Stimulated activated CD4-positive, alpha-beta T cell treated with anti-CD3 and anti-CD28 coated beads, Interleukin-1b, Interleukin-23, amount 100 ng/mL, for 24 hours (primary cell): ENCODE measurements at regions not wholly inside any gene's neighbourhood (a gene's known extent, or its start where the extent isn't known, plus 50 kb on each side); places are given as distances from the start of the nearest gene placed in this dataset.
A peak's percentile ranks its signal among the peaks of the same experiment; 100 is the strongest.
"Not testable (repeated sequence)": the region's sequence is repeated elsewhere in the genome, so short reads cannot be mapped to it uniquely, and the experiment has no call there.

Experiments
- DNase-seq, 4 experiments: peaks; one replicate each; pipeline ENCODE4 v3.0.0-alpha.2; 2020; ENCODE audit warnings: low read depth in 4 of 4, low spot score in 1 of 4

DNA sequence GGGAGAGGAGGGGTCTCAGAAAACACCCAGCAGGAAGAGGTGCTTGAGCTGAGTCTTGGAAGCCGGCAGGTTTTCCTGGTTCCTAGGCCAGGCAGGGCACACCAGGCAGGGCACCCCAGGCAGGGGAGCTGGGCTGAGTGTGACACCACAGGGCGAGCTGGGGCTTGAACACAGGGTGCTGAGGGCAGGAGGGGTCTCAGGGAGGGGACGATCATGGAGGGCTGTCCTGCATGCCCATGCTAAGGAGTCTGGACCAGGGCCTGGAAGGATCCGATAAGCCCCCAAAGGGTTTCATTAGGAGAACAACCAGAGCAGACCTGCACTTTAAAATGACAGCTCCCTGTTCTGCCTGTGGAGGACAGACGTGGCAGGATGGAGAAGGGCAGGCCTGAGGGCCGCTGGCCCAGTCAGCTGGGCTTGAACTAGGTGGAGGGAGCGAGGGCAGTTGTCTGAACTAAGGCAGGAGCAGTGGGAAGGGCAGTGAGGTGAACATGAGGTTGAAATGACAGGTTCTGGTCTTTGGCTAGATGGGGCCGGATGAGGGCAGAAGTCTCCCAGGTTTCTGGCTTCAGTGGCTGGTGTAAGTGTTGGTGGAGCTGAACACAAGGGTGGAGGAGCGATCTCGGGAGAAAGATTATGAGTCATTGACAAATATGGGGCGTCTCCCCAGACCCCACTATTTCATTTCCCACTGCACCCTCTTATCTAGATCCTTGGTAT is 171.0 kb upstream of the PZP start:
- no peak for DNase-seq

DNA sequence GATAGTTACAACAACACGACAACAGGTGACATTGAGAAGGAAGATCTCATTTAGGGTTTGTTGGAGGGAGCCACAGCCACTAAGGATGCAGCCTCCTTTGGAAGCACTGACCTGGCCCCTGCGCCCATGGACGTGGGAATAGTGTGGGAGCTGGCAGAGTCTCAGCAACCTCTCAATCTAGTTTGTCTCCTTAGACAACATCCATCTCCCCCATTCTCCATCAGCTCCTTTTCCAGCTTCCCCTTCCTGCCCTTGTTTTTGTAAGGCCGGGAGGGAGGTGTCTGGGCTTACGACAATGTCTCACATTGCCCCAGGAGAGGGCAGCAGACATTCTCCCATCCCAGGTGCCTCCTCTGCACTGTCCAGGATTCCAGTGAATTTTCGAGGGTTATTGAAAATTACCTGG is 170.2 kb upstream of the PZP start:
- DNase-seq: no peak

DNA sequence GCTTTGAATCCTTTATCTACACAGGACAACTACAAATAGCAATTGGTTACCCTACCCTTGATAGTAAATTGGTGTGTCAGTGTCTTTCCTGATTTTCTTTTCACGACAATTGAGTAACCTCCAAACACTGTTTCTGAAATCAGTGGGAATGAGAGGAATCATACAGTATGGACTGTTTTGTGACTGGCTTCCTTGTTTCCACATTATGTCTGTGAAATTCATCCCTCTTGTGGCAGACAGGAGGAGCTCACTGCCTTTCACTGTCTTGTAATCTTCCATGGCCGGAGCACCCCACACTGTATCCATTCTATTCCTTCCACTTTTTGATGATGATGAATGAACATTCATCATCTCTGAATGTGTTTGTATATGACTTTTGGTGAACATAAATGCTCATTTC is 164.0 kb upstream of the PZP start:
- no peak for DNase-seq

DNA sequence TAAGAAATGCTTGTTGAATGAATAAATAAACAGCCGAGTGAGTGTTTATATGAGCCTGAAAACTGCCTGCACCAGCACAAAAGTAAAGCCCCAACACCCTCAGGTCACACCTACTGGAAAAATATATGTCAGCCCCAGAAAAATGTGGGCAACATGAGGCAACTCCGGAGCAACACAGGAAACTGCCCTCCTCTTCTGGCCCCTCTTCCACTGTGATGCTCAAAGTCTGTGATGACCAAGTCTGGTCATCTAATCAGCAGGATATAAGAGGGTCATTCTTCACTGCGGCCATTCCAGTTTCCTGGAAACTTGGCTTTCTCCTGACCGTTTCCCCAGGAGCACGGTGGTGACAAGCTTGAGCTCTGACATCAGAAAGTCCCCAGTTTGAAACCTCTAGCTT is 159.6 kb upstream of the PZP start:
- no peak for DNase-seq

DNA sequence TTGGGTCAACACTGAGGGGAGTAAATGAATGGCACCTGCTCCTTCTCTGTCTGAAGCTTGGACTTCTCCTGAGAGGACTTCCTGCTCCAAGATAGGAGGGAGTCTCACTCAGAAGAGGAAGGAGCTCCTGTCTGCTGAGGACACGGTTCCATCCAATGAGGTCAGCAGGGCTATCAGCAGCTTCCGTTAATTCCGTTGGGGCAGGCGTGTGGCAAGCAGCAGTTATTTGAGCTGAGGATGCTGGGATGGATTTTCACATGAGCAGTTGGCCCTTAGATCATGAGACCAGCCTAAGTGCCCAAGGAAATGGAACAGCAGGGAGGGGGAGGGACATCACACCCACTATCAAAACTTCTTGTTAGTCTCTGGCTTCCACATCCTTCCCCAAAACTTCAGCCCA is 159.0 kb upstream of the PZP start:
- no peak for DNase-seq

DNA sequence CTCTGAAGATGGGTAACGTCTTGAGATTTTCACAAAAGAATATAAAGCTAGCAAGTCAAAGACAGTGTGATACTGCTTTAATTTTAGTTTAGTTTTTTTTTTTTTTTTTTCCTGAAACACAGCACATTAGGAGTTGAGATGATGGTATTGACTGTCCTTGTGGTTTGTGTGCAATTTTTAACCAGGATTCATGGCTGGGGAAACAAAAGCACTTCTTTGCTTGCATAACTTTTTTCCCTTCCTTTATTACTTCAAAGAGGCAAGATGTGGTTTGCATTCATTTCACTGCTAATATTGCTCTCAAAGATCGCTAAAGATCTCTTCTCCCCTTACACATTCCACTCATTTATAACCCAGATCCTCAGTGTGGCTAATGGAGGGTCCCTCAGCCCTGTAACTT is 157.1 kb upstream of the PZP start:
- DNase-seq: no peak

DNA sequence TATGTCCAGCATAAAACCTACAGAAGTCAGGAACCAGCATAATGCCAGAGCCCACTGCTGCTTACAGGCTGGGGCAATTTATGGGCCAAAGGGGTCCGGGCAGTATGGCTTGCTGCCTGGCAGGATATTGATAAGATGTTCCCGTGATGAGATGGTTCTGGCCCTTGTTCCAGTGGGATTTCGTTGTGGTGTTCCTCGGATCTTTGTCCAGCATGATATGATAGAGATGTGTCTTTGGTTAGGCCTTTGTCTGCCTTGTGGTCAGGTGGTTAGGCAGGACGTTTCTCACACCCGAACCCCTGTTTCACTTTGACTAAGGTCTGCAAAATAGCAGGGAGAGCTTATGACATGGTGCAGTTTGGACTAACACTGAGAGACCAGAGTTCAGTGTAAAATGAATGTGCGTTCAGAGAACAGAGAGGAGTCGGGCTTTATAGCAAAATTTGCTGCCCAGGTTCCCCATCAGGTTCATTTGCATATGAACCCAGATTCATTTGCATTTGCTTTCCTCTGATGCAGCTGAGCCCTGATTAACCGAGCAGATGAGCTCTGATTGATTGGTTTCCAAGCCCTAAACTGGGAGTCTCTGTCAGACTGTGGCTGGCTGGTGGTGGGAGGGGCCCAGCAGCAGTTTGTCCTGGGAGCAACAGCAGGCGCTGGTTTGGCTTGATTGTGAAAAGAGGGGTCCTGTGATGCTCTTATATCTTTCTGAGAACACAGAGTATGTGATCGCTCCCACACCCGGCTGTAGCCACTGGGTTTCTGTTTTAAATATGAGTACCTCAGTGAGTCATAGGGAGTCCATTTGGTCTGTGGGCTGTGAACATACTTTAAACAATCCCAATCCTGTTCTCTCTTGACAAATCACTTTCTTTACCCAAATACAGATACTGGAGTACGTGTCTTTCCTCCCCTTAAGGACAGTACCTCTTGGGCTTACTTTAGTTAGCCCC is 156.3 kb upstream of the PZP start:
- DNase-seq: peak in 3 of 4 experiments; percentile 14 to 45 (median 21)

DNA sequence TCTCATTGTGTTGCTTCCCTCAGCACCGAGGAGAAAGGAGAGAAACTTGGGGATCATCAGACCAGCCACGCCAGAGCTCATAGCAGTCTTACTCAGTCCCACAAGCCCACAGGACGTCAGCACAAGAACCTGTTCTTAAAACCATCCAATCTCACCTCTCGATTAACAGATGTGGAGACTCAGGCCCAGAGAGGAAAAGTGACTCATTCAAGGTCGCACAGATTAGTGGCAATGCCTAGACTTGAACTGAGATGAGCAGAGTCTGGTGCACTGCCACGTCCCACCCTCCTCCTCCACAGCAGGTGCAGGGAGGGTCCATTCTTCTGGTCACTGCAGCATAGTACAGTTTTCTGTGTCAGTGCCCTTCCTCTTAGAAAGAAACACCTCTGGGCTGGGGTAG is 154.9 kb upstream of the PZP start:
- no peak for DNase-seq

DNA sequence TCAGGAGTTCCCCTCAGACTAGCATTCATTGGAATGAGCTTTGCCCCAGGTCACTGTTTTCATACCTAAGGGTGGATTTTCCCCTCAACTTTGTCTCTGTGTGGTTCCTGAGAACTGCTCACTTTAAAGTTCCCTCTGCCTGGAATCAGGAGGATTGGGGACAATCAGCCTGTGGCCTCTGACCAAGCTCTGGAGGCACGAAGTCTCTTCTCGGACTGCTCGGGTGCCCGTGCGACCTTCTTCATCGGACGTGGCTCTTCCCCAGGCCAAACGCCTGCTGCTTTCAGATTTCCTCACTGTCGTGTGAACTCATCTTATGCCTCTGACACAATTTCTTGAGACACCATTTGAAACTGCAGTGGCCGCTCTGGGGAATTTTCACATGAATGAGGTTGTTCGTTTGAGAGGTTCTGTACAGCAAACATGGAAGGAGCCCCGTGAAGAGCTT is 153.7 kb upstream of the PZP start:
- no peak for DNase-seq

DNA sequence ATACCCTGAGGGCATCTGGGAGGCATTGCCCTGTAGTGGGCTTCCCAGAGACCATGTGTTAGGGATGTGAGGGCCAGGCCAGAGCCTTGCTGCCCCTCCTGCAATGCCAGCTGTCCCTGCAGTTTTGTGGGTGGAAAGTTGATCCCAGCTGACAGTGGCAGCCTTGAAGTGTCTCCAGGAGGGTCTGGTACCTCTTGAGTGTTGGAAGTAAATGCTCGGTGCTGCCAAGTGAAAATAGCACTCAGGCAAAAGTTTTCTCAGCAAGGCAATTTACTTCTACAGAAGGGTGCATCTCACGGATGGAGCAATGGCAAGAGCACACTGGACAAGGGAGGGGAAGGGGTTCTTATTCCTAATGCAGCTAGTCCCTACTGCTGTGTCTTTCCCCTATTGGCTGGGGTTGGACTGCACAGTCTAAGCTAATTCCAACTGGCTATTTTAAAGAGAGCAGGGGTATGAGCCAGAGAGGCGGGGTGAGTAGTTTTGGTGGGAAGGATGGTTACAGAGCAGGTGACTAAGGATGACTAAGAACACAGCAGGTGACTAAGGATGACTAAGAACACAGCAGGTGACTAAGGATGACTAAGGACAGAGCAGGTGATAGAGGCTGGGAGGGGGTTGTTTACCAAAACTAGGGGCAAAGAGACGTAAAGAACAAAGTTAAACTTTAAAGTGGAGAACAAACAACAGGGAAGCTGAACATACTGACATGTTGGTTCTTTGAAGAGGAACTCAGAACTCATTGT is 146.0 kb upstream of the PZP start:
- not testable (repeated sequence) for DNase-seq

DNA sequence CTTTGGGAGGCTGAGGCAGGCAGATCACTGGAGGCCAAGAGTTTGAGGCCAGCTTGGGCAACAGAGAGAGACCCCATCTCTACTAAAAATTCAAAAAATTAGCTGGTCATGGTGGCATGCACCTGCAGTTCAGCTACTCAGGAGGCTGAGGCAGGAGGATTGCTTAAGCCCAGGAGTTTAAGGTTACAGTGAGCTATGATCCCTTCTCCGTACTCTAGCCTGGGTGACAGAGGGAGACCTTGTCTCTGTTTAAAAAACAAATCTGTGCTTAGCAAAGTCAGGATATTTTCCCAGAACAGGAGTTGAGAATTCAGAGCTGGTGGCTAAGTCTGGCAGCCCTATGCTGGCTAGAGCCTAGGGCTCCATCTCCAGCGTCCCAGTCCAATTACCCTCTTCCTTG is 142.9 kb upstream of the PZP start:
- DNase-seq: no peak

DNA sequence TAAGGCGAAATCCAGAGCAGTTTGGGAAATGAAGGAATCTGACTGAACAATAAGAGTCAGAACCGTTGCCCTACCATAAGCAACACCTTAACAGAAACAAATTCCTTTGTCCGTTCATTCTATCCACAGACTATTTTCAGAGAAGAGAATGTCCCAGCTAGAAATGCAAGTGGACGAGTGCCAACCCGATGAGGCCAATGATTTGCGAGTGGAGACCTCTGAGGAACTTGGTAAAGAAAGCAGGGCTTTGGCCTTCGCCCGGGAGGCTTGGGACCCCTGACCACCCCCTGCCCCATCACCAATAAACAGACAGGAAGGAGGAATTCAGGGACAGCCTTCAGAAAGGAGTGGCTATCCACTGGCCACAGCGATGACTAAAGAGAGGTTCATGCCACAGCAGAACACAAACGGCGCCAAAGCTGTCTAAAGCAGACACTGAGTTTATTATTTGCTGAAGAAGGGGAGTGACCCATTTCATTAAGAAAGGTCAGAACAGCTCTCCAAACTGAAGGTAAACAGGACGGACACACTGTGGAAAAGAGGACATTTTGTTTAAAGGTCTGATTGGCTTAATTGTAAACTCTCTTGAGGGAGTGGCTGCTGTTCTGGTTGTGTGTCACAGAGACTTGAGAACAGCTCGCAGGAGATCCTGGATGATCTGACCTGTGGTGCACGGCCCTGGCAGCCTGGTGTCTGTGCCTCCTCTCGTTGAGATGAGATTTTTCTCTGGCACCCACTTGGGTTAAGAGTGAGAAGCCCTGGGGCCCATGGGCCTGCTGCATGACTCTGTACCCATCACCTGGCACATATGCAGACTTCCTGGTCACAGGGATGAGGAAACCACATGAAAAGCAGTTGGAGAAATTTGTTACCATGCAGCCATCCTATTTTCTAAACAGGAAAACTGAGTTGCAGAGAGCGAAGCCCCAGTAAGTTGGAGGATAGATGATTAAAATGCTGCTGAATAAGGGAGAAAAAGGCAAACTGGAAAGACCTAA is 142.0 kb upstream of the PZP start:
- DNase-seq: no peak

DNA sequence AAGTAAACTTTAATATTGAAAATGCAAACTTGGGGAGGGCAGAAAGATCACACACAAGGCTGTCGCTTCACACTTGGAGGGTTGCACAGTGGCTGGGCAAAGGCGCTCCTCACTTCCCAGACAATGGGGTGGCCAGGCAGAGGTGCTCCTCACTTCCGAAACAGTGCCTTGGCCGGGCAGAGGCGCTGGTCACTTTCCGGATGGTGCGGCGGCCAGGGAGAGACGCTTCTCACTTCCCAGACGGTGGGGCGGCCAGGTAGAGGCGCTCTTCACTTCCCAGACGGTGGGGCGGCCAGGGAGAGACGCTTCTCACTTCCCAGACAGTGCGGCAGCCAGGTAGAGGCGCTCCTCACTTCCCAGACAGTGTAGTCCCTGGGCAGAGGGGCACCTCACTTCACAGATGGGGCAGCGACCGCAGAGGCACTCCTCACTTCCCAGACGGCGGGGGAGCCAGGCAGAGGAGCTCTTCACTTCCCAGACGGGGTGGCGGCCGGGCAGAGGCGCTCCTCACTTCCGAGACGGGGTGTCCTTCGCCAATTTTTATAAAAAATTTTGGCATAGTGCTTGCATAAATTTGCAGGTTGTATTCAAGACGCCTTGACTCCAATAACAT is 140.8 kb upstream of the PZP start:
- DNase-seq: no peak

DNA sequence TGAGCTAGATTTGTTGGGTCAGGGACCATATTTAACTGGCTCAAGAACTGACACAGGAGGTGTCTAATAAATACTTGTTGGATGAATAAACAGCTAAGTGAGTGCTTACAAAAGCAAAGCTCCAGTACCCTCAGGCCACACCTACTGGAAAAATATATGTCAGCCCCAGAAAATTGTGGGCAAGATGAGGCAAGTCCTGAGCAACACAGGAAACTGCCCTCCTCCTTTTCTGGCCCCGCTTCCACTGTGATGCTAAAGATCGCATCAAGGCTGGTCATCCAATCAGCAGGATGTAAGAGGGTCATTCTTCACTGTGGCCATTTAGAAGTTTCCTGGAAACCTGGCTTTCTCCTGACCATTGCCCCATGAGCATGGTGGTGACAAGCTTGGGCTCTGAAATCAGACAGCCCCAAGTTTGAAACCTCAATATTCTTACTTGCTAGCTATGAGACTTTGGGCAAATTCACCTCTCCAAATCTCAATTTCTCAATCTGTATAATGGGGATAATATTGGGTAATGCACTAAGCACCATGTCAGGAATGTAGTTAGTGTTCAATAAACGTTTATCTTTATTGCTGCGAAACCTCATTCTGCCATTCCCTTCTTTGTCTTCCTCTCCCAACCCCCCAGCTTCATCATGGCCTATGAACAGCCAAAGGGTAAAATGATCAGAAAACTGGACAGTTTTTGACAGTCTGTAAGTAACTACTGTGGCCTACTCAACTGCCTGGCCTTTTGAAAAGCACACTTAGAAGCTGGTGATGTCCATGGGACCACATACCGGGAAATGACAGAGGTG is 139.3 kb upstream of the PZP start:
- DNase-seq: no peak

DNA sequence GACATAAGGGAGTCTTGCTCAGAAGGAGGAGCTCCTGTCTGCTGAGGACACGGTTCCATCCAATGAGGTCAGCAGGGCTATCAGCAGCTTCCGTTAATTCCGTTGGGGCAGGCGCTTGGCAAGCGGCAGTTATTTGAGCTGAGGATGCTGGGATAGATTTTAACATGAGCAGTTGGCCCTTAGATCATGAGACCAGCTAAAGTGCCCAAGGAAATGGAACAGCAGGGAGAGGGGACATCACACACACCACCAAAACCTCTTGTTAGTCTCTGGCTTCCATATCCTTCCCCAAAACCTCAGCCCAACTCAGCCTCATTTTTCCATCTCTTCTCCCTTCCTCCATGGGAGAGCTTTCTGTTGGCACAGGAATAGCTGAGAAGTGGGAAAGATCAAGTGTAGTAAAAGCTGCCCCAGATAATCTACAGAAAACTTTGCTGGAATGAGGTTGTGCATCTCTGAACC is 138.7 kb upstream of the PZP start:
- no peak for DNase-seq

DNA sequence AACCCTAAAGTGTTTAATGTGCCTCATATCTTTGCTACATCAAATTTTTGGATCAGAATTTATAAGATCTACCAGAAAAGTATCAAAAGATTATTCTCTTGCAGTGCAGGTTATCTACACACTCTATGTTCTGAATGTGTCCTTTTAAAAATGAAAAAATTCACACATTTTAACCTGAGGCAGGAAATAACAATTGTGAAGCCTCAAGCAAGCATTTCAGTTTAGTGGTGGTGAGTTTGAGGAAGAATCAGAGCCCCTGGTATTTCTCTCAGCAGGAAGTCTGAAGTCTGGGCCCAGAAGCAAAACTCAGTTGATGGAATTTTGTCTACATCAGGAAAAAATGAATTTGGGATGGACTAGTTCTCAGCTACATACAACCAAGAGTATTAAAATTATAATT is 137.0 kb upstream of the PZP start:
- no peak for DNase-seq

DNA sequence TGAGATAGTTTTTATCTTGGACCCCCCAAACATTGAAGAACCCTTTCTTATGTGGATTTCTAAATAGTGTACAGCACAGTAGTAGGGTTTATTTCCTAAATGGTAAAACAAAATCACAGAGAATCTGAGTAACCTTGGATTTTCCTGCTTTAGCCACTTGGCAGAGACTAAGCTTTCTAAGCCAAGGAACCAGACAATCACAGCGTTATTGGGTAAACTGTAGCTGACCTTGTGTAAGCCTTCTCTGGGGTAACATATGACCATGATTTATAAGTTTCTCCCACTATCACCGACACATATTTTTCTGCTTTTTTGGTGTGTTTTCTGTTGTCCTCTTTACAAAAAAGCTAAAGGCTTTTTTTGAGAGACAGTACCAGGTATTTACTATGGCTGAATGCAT is 136.3 kb upstream of the PZP start:
- DNase-seq: no peak

DNA sequence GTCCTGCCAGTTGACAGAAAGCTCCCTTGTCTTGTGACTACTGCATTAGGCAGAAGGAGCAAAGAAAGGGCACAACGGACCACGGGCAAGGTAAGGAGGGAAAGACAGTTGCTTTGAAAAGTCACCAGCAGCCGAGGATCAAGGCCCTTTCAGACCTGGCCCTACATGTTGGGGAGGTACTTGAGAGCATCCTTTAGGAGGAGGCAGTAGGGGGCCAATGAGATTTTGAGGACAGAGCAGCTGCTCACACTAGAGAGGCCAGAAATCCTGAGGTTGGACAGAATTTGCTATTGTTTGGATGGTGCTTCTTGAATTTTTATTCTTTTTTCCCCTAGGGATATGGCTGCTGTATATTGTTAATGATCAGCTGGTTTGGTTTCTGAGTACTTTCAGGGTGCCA is 135.5 kb upstream of the PZP start:
- DNase-seq: no peak
